OCI-LY1 (cell line): ENCODE measurements at regions not wholly inside any gene's neighbourhood (a gene's known extent, or its start where the extent isn't known, plus 50 kb on each side); places are given as distances from the start of the nearest gene placed in this dataset.

Source experiments
- CTCF ChIP-seq: fragments of 200-600 bp; sonication (generic), shearing (Covaris generic); IDR thresholded peaks from 2 replicates; pipeline ENCODE4 v1.5.1; 2017; ENCODE audit warnings: mild to moderate bottlenecking, antibody characterized with exemption, low read length, moderate library complexity, mixed read lengths
- EZH2 ChIP-seq: fragments of 200-600 bp; sonication (generic), shearing (Covaris generic); IDR thresholded peaks from 2 replicates; pipeline ENCODE4 v1.8.0; 2017; ENCODE audit warnings: borderline replicate concordance, mixed run types, mild to moderate bottlenecking, antibody characterized with exemption, low read length, moderate library complexity, mixed read lengths

DNA sequence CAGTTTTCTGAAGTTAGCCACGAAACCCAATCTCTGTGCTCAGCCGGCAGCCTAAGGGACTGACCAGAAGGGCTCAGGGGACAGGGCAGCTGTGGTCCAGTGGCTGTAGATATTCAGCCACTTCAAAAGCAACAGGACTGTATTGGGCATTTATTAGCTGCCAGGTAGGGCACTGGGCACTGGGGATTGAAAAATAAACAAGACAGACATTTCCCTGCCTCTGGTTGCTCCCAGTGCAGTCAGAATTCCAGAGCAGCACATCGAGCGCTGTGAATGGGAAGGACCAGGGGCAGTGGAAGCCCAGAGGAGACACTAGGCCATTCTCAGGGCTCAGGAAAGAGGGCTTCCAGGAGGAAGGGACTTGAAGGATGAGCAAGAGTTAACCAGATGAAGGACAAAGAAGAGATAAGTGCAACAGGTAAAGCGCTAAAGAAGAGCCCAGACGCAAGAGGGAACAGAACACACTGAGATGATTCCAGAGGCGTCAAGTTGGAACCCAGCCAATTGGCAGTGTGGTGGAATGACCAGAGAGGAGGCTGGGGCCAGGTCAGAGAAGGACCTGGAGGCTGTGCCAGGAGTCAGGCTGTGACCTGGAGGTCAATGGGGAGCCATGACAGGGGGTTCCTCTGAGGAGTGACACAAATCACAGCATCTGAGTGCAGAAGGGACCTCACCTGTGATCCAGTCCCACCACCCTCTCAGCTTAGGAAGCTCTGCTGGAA lies 122.5 kb upstream of the ZNF618 start:
- TF ChIP-seq CTCF: no peak
- TF ChIP-seq EZH2: no peak
